ENCODE measurements at regions not wholly inside any gene's neighbourhood (a gene's known extent, or its start where the extent isn't known, plus 50 kb on each side); places are given as distances from the start of the nearest gene placed in this dataset.

DNA sequence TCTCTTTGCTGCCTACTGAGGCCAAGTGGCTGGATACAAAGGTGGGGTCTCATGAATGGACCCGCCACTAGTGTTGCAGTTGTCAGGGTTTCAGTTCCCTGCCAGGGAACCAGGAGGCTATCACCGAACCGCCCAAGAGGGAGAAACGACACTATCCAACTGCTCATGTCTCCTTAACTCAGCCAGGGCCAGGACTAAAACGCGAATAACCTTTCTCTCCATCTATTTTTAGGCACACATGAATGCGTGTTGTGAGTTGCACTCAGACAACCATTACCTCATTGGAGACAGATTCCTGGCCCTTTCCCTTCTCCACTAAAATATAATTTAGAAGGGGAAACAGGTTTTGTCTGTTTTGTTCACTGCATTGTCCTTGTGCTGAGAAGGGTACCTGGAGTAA is 559.5 kb downstream of the SOCS6 start:
- BruUV-seq (replicated peaks), result no TSS peak
- ATAC-seq (no peak), DNase-seq (ENCODE audit: low spot score) (no peak), FAIRE-seq (no peak)
- Histone ChIP-seq H2AFZ (ENCODE audit: low read length) (no peak overlapping the region), H3K4me3 (replicated peaks in 1 of 3; ENCODE audit: insufficient read depth in 1 of 3, low read depth in 2 of 3, low read length in 3 of 3) (no peak overlapping the region), H3K27me3 (ENCODE audit: control insufficient read depth in 1 of 2, insufficient read depth in 2 of 2, low read length in 2 of 2) (no peaks in the 10 kb centered on the region; a peak in 1 of 5 replicates), H4K20me1 (ENCODE audit: insufficient read depth, low read length) (no peaks in the 10 kb centered on the region), H3K9me3 (ENCODE audit: low read length) (no peaks in the 10 kb centered on the region), H3K4me1 (ENCODE audit: insufficient read depth, low read length) (no peaks in the 10 kb centered on the region), H3K79me2 (ENCODE audit: insufficient read depth, low read length) (no peaks in the 10 kb centered on the region), H3K36me3 (replicated peaks in 1 of 2; ENCODE audit: control insufficient read depth in 1 of 2, insufficient read depth in 2 of 2, low read length in 2 of 2) (no peaks in the 10 kb centered on the region), H3K9ac (ENCODE audit: insufficient read depth, low read depth, low read length) (no peak overlapping the region), H3K4me2 (ENCODE audit: low read depth, low read length) (no peak overlapping the region), H3K27ac (ENCODE audit: extremely low read length, insufficient read depth, low read length) (no peak overlapping the region)
- 2% methylated on average over 6 of the region's 7 CpGs for WGBS (ENCODE audit: low lambda C conversion rate)
- ChIA-PET CTCF (ENCODE audit: low intra/inter-chr PET ratio, low total read pairs) (no interaction called here), POLR2A (no interaction called here)
- TF ChIP-seq, protein P1, sequence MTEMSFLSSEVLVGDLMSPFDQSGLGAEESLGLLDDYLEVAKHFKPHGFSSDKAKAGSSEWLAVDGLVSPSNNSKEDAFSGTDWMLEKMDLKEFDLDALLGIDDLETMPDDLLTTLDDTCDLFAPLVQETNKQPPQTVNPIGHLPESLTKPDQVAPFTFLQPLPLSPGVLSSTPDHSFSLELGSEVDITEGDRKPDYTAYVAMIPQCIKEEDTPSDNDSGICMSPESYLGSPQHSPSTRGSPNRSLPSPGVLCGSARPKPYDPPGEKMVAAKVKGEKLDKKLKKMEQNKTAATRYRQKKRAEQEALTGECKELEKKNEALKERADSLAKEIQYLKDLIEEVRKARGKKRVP (CRISPR knock-in tag; IDR thresholded peaks at IDR 0.05), result no peak
- TF ChIP-seq AHDC1 (CRISPR knock-in tag; IDR thresholded peaks at IDR 0.05; ENCODE audit: borderline replicate concordance), result no peak
- no peak for TF ChIP-seq KAT8 (CRISPR knock-in tag; IDR thresholded peaks at IDR 0.05)
- no peak for TF ChIP-seq TAF15 (IDR thresholded peaks at IDR 0.05; ENCODE audit: low read depth, low read length, poor library complexity, severe bottlenecking)
- no peak for TF ChIP-seq HMG20A (CRISPR knock-in tag; IDR thresholded peaks at IDR 0.05; ENCODE audit: borderline replicate concordance)
- no peak for TF ChIP-seq MTA1 (CRISPR knock-in tag; IDR thresholded peaks at IDR 0.05; ENCODE audit: borderline replicate concordance)
- TF ChIP-seq ZNF687 (CRISPR knock-in tag; IDR thresholded peaks at IDR 0.05), result no peak
- TF ChIP-seq, protein P2, sequence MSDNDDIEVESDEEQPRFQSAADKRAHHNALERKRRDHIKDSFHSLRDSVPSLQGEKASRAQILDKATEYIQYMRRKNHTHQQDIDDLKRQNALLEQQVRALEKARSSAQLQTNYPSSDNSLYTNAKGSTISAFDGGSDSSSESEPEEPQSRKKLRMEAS (IDR thresholded peaks at IDR 0.05), result no peak
- TF ChIP-seq ZSCAN20 (CRISPR knock-in tag; IDR thresholded peaks at IDR 0.05; ENCODE audit: borderline replicate concordance), result no peak
- TF ChIP-seq ZNF839 (CRISPR knock-in tag; IDR thresholded peaks at IDR 0.05; ENCODE audit: borderline replicate concordance), result no peak
- intact Hi-C loops (cut with micrococcal nuclease; ENCODE audit: unreplicated experiment), result no loop called here
- in situ Hi-C loops (cut with HindIII; ENCODE audit: extremely low pct_ligation_motif_present, low pct_unique_long_range_greater_than_20kb), result no loop called here

Data from HepG2 (cell line).